Naive thymus-derived CD4-positive, alpha-beta T cell (primary cell): ENCODE measurements at regions not wholly inside any gene's neighbourhood (a gene's known extent, or its start where the extent isn't known, plus 50 kb on each side); places are given as distances from the start of the nearest gene placed in this dataset.

Experiments
- ATAC-seq: fragments of 150-1000 bp; cut with Tn5 transposase; 2 replicates; pipeline ENCODE4 v1.10.0; 2021; ENCODE audit warnings: mild to moderate bottlenecking, moderate library complexity
- CTCF ChIA-PET: fragments of 350-600 bp; sonication (Branson Sonifier 250); formaldehyde crosslinking; loops from one replicate; lab custom pipeline; 2021; ENCODE audit warnings: antibody characterized with exemption; lab: Charles Lee
- POLR2A ChIA-PET: fragments of 350-600 bp; sonication (Branson Sonifier 250); formaldehyde crosslinking; loops from one replicate; lab custom pipeline; 2021; ENCODE audit warnings: antibody characterized with exemption, inconsistent platforms; lab: Charles Lee
- DNase-seq, 9 donors: peaks; one replicate each; pipeline versions ENCODE4 v3.0.0 to v3.0.0-alpha.2; 2020 to 2022; ENCODE audit warnings: mixed read lengths in 1 of 9
- H3K27ac ChIP-seq: one replicate; pipeline ENCODE4 v1.7.0; 2013; ENCODE audit warnings: mild to moderate bottlenecking, low read depth, low read length, moderate library complexity
- H3K27me3 ChIP-seq, 2 donors: one replicate each; pipeline ENCODE4 v1.7.0; 2013; ENCODE audit warnings: low read length in 2 of 2, mild to moderate bottlenecking in 2 of 2, moderate library complexity in 2 of 2; ENCODE audit not compliant: control insufficient read depth in 2 of 2, insufficient read depth in 2 of 2
- H3K36me3 ChIP-seq, 3 experiments: 1 replicate in 2 of 3; 2 replicates in 1 of 3; pipeline ENCODE4 v1.7.0; 2013; ENCODE audit warnings: low read length in 3 of 3, mild to moderate bottlenecking in 3 of 3, moderate library complexity in 1 of 3; ENCODE audit not compliant: insufficient read depth in 3 of 3, control insufficient read depth in 2 of 3
- H3K4me1 ChIP-seq, 2 donors: one replicate each; pipeline ENCODE4 v1.7.0; 2013; ENCODE audit warnings: low read length in 2 of 2, mild to moderate bottlenecking in 2 of 2, moderate library complexity in 1 of 2; ENCODE audit not compliant: control insufficient read depth in 2 of 2, insufficient read depth in 2 of 2
- H3K4me3 ChIP-seq: 2 replicates; pipeline ENCODE4 v1.7.0; 2013; ENCODE audit warnings: mild to moderate bottlenecking, low read length
- H3K9me3 ChIP-seq, 3 experiments: 1 replicate in 2 of 3; 2 replicates in 1 of 3; pipeline ENCODE4 v1.7.0; 2013; ENCODE audit warnings: low read length in 3 of 3; ENCODE audit not compliant: control insufficient read depth in 2 of 3
- H3K27ac Mint-ChIP-seq, 9 donors: one replicate each; pipeline ENCODE4 v1.8.0; 2020 to 2022; ENCODE audit warnings: mixed read lengths in 9 of 9, mild to moderate bottlenecking in 8 of 9, moderate library complexity in 5 of 9, inconsistent platforms in 2 of 9
- H3K27me3 Mint-ChIP-seq, 5 donors: one replicate each; pipeline ENCODE4 v1.8.0; 2021 to 2022; ENCODE audit warnings: mixed read lengths in 5 of 5, mild to moderate bottlenecking in 1 of 5
- H3K36me3 Mint-ChIP-seq, 5 donors: one replicate each; pipeline ENCODE4 v1.8.0; 2020 to 2022; ENCODE audit warnings: mixed read lengths in 5 of 5, mild to moderate bottlenecking in 3 of 5, inconsistent platforms in 1 of 5
- H3K4me1 Mint-ChIP-seq, 7 donors: one replicate each; pipeline ENCODE4 v1.8.0; 2020 to 2022; ENCODE audit warnings: mixed read lengths in 7 of 7, mild to moderate bottlenecking in 3 of 7, inconsistent platforms in 1 of 7
- H3K4me3 Mint-ChIP-seq, 10 donors: one replicate each; pipeline ENCODE4 v1.8.0; 2020 to 2022; ENCODE audit warnings: mild to moderate bottlenecking in 10 of 10, mixed read lengths in 10 of 10, moderate library complexity in 6 of 10, inconsistent platforms in 2 of 10
- H3K9me3 Mint-ChIP-seq, 11 donors: one replicate each; pipeline ENCODE4 v1.8.0; 2020 to 2022; ENCODE audit warnings: mixed read lengths in 11 of 11, mild to moderate bottlenecking in 4 of 11, inconsistent platforms in 1 of 11, moderate library complexity in 1 of 11
- intact Hi-C, 2 donors: fragments of 100-400 bp; cut with micrococcal nuclease; formaldehyde crosslinking; loops; one replicate each; pipeline ENCODE4 v1.15.1; 2023

DNA sequence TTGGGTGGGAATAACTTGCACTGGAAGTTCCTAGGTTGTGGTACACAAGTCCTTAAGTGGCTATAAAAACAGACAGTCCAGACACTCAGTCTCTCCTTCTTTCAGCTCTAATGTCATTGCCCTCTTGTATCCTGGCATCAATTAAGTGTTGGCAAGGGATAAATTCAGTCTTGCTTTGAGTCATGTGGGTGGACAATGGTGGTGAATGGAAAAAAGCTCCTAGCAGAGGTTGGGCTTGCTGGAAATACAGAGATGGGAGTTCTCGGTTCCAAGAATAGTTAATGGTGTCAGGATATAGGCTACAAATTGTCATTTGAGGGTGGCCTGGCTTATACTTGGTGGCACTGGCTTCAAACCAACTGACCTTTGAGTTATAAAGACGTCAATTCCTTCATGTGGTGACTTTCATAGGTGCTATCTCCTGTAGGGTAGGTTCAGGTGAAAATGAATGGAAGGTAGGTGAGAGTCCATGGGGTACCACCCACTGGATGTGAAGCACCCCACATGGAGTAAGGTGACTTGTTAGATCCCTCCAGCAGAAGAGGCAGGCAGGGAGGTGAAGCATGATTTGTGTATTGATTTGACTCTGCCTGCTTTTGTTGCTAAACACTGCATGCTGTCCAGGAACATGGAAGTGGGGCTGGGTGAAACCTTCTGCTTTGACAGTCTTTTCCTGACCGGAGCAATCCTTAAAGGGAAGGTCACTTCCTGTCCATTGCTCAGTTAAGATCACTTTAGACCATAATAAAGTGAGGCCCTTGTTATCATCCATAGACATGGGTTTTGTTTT is 102.0 kb downstream of the LACC1 start:
- H3K9me3 ChIP-seq, result no peaks in the 10 kb centered on the region
- H3K27ac Mint-ChIP-seq, result no peak overlapping the region
- no peak overlapping the region for H3K27ac ChIP-seq
- no peaks in the 10 kb centered on the region for H3K36me3 ChIP-seq
- H3K4me1 Mint-ChIP-seq, result peaks cover 0 to 4% (median 0%) of the 10 kb centered on the region in 7 donors
- intact Hi-C loops, result loop anchor here in 1 of 2 donors (10.0 kb wide), 1 partner anchor 47 kb away; no protein-coding TSS in a partner anchor
- peaks cover 0 to 7% (median 0%) of the 10 kb centered on the region in 11 donors for H3K9me3 Mint-ChIP-seq
- no peak for ATAC-seq
- peaks cover 2 to 32% (median 23%) of the 10 kb centered on the region in 5 donors for H3K27me3 Mint-ChIP-seq
- DNase-seq, result no peak
- ChIA-PET CTCF (no interaction called here), POLR2A (no interaction called here)
- H3K4me3 Mint-ChIP-seq, result no peak overlapping the region
- no peaks in the 10 kb centered on the region for H3K27me3 ChIP-seq
- H3K4me1 ChIP-seq, result no peaks in the 10 kb centered on the region
- peaks cover 0 to 5% (median 0%) of the 10 kb centered on the region in 5 donors for H3K36me3 Mint-ChIP-seq
- no peak overlapping the region for H3K4me3 ChIP-seq

GRCh38 chr13:43983373-43983772 is 103.7 kb downstream of the LACC1 start:
- ChIA-PET POLR2A (no interaction called here), CTCF (no interaction called here)
- H3K4me3 ChIP-seq, result no peak overlapping the region
- no peaks in the 10 kb centered on the region for H3K27me3 ChIP-seq
- H3K9me3 Mint-ChIP-seq, result peaks cover 0 to 3% (median 0%) of the 10 kb centered on the region in 11 donors
- H3K27ac ChIP-seq, result no peak overlapping the region
- no peak overlapping the region for H3K4me3 Mint-ChIP-seq
- H3K9me3 ChIP-seq, result no peaks in the 10 kb centered on the region
- no peak overlapping the region for H3K27ac Mint-ChIP-seq
- no peak for DNase-seq
- ATAC-seq, result no peak
- no peaks in the 10 kb centered on the region for H3K36me3 ChIP-seq
- H3K4me1 Mint-ChIP-seq, result no peaks in the 10 kb centered on the region
- no peaks in the 10 kb centered on the region for H3K4me1 ChIP-seq
- H3K36me3 Mint-ChIP-seq, result no peaks in the 10 kb centered on the region
- peaks cover 2 to 26% (median 17%) of the 10 kb centered on the region in 5 donors for H3K27me3 Mint-ChIP-seq
- intact Hi-C loops, result loop anchor here in 1 of 2 donors (10.0 kb wide), 1 partner anchor 49 kb away; no protein-coding TSS in a partner anchor

DNA sequence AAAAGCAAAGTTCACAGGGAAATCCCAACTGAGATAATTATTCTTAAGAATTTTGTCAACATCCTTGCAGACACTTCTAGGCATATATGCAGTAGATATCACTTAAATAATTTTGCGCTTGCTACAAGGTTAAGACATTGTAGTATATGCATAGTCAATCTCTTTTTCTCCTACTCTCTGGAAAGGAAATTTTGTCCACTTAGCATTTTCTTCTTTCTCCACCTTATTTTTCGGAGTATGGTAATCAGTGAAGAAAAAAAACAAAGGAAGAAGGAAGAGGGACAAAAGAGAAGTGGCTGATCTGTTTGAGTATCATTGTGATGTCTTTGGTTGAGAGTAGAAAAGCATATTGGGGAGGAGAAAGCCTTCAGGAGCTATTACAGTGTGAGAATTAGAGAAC is 104.6 kb downstream of the LACC1 start:
- POLR2A ChIA-PET, result no interaction called here

GRCh38 chr13:43985422-43986072 is 105.8 kb downstream of the LACC1 start:
- POLR2A ChIA-PET, result no interaction called here
- Histone ChIP-seq H3K9me3 (no peaks in the 10 kb centered on the region), H3K4me1 (no peaks in the 10 kb centered on the region), H3K36me3 (no peaks in the 10 kb centered on the region), H3K27me3 (no peaks in the 10 kb centered on the region), H3K4me3 (no peak overlapping the region), H3K27ac (no peak overlapping the region)
- H3K4me3 Mint-ChIP-seq, result no peak overlapping the region
- H3K27ac Mint-ChIP-seq, result no peak overlapping the region
- CTCF ChIA-PET, result interaction anchor here (0.6 kb wide), 1 partner anchor 27 kb away, joined by 4 read pairs; no protein-coding TSS in a partner anchor
- H3K27me3 Mint-ChIP-seq, result peaks cover 0 to 11% (median 5%) of the 10 kb centered on the region in 5 donors
- no peaks in the 10 kb centered on the region for H3K9me3 Mint-ChIP-seq
- intact Hi-C loops, result loop anchor here in 1 of 2 donors (10.0 kb wide), 1 partner anchor 51 kb away; no protein-coding TSS in a partner anchor
- no peak for ATAC-seq
- H3K4me1 Mint-ChIP-seq, result no peaks in the 10 kb centered on the region
- no peaks in the 10 kb centered on the region for H3K36me3 Mint-ChIP-seq
- DNase-seq, result no peak

More for the DNA sequence above, 104.6 kb downstream of the LACC1 start:
- no peak for ATAC-seq
- Histone ChIP-seq H3K4me3 (no peak overlapping the region), H3K36me3 (no peaks in the 10 kb centered on the region), H3K27ac (no peak overlapping the region), H3K27me3 (no peaks in the 10 kb centered on the region), H3K4me1 (no peaks in the 10 kb centered on the region), H3K9me3 (no peaks in the 10 kb centered on the region)
- no peak for DNase-seq
- intact Hi-C loops, result loop anchor here in 1 of 2 donors (10.0 kb wide), 1 partner anchor 49 kb away; no protein-coding TSS in a partner anchor
- H3K27me3 Mint-ChIP-seq, result peaks cover 2 to 20% (median 14%) of the 10 kb centered on the region in 5 donors
- CTCF ChIA-PET, result no interaction called here
- no peak overlapping the region for H3K27ac Mint-ChIP-seq
- H3K36me3 Mint-ChIP-seq, result no peaks in the 10 kb centered on the region
- no peak overlapping the region for H3K4me3 Mint-ChIP-seq
- peaks cover 0 to 3% (median 0%) of the 10 kb centered on the region in 11 donors for H3K9me3 Mint-ChIP-seq
- H3K4me1 Mint-ChIP-seq, result no peaks in the 10 kb centered on the region

DNA sequence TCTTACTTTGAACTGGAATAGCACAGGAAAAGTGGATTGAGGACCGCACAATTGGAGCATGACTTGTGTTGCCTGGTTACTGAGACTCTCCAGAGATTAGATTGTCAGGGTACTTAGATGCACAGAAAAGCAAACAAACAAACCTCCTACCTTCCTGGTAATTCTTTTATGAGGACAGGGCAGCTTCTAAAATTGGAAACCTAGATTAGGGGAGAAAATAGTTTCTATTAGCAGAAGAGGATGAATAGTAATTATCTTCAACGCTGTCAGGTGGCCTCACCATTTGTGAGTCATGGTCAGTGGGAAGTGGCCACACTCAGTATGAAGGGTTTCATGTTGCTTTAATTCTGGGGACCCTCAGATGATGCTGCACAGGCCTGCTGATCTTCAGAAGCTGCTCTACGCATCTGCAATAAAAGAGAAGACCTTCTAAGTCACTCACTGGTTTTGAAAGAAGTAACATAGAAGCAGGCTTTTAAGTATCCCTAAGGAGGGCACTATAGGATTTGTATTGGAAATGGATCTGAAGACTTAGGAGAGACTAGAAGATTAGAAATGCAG is 106.8 kb downstream of the LACC1 start:
- CTCF ChIA-PET, result no interaction called here
- H3K9me3 ChIP-seq, result no peaks in the 10 kb centered on the region
- H3K27ac Mint-ChIP-seq, result no peak overlapping the region

GRCh38 chr13:43988302-43988701 is 108.6 kb downstream of the LACC1 start:
- Mint-ChIP-seq H3K27ac (no peak overlapping the region), H3K4me1 (no peaks in the 10 kb centered on the region), H3K4me3 (no peak overlapping the region), H3K9me3 (no peaks in the 10 kb centered on the region), H3K36me3 (no peaks in the 10 kb centered on the region), H3K27me3 (peaks cover 4 to 20% (median 10%) of the 10 kb centered on the region in 5 donors)
- ChIA-PET CTCF (no interaction called here), POLR2A (no interaction called here)
- Histone ChIP-seq H3K27me3 (no peaks in the 10 kb centered on the region), H3K4me3 (no peak overlapping the region), H3K27ac (no peak overlapping the region), H3K36me3 (no peaks in the 10 kb centered on the region), H3K4me1 (no peaks in the 10 kb centered on the region), H3K9me3 (no peaks in the 10 kb centered on the region)
- intact Hi-C loops, result loop anchor here in 1 of 2 donors (10.0 kb wide), 1 partner anchor 54 kb away; no protein-coding TSS in a partner anchor
- no peak for DNase-seq
- no peak for ATAC-seq

More for the DNA sequence above, 106.8 kb downstream of the LACC1 start:
- Histone ChIP-seq H3K27ac (no peak overlapping the region), H3K4me1 (no peaks in the 10 kb centered on the region), H3K27me3 (no peaks in the 10 kb centered on the region), H3K4me3 (no peak overlapping the region), H3K36me3 (no peaks in the 10 kb centered on the region)
- intact Hi-C loops, result loop anchor here in 1 of 2 donors (10.0 kb wide), 1 partner anchor 52 kb away; no protein-coding TSS in a partner anchor
- Mint-ChIP-seq H3K27me3 (peaks cover under 1 to 12% (median 4%) of the 10 kb centered on the region in 5 donors), H3K9me3 (no peaks in the 10 kb centered on the region), H3K4me3 (no peak overlapping the region), H3K4me1 (no peaks in the 10 kb centered on the region), H3K36me3 (no peaks in the 10 kb centered on the region)
- no peak for DNase-seq
- ATAC-seq, result no peak
- POLR2A ChIA-PET, result no interaction called here
